PC-9 (cell line): ENCODE measurements at regions not wholly inside any gene's neighbourhood (a gene's known extent, or its start where the extent isn't known, plus 50 kb on each side); places are given as distances from the start of the nearest gene placed in this dataset.

Experiments used
- BruUV-seq: library from RNA; stranded (reverse); fragments of 400-500 nt; replicated peaks from 2 replicates; lab custom pipeline; 2021; lab: Mats Ljungman, UMichigan
- CTCF ChIA-PET: fragments of 300-600 bp; sonication (Branson Sonifier 250); formaldehyde crosslinking; loops from one replicate; lab custom pipeline; 2022; ENCODE audit warnings: antibody characterized with exemption; lab: Charles Lee
- POLR2A ChIA-PET: fragments of 300-600 bp; sonication (Branson Sonifier 250); formaldehyde crosslinking; loops from one replicate; lab custom pipeline; 2022; ENCODE audit warnings: antibody characterized with exemption; ENCODE audit not compliant: unreplicated experiment; lab: Charles Lee
- DNase-seq, 2 experiments: peaks; one replicate each; pipeline versions ENCODE4 v3.0.0 to v3.0.0-alpha.2; 2015 to 2022; ENCODE audit warnings: mixed read lengths in 1 of 2
- H2AFZ ChIP-seq: fragments of 200-600 bp; sonication (generic); 2 replicates; pipeline ENCODE4 v1.8.1; 2017; ENCODE audit warnings: antibody characterized with exemption
- H3F3A ChIP-seq: fragments of 200-600 bp; sonication (generic); 2 replicates; pipeline ENCODE4 v1.8.1; 2017; ENCODE audit warnings: antibody characterized with exemption, mild to moderate bottlenecking, low read depth; ENCODE audit not compliant: insufficient read depth
- H3K27ac ChIP-seq: fragments of 200-600 bp; sonication (generic); 2 replicates; pipeline ENCODE4 v1.6.1; 2016; ENCODE audit warnings: mixed run types
- H3K27me3 ChIP-seq: fragments of 200-600 bp; sonication (generic); 2 replicates; pipeline ENCODE4 v1.6.1; 2016; ENCODE audit warnings: low read depth, mixed run types; ENCODE audit not compliant: insufficient read depth
- H3K36me3 ChIP-seq: fragments of 200-600 bp; sonication (generic); 2 replicates; pipeline ENCODE4 v1.6.1; 2016; ENCODE audit warnings: low read depth, mixed run types
- H3K4me1 ChIP-seq: fragments of 200-600 bp; sonication (generic); replicated peaks from 2 replicates; pipeline ENCODE4 v1.6.1; 2016; ENCODE audit warnings: mixed run types; ENCODE audit not compliant: insufficient read depth
- H3K4me2 ChIP-seq: fragments of 200-600 bp; sonication (generic); 2 replicates; pipeline ENCODE4 v1.6.1; 2017; ENCODE audit warnings: mixed run types
- H3K4me3 ChIP-seq: fragments of 200-600 bp; sonication (generic); 2 replicates; pipeline ENCODE4 v1.6.1; 2016; ENCODE audit warnings: mixed run types
- H3K79me2 ChIP-seq: fragments of 200-600 bp; sonication (generic); 2 replicates; pipeline ENCODE4 v1.6.1; 2017; ENCODE audit warnings: low read depth, mixed run types
- H3K9me2 ChIP-seq: fragments of 200-600 bp; sonication (generic); 2 replicates; pipeline ENCODE4 v1.8.1; 2017; ENCODE audit warnings: mild to moderate bottlenecking; ENCODE audit not compliant: insufficient read depth
- H3K9me3 ChIP-seq: fragments of 200-600 bp; sonication (generic); 2 replicates; pipeline ENCODE4 v1.8.1; 2016; ENCODE audit warnings: low read depth; ENCODE audit not compliant: insufficient read depth
- H4K20me1 ChIP-seq: fragments of 200-600 bp; sonication (generic); 2 replicates; pipeline ENCODE4 v1.8.1; 2017; ENCODE audit not compliant: insufficient read depth
- CTCF ChIP-seq: fragments of 200-600 bp; sonication (generic); conservative IDR thresholded peaks from 2 replicates; pipeline ENCODE4 v1.6.1; 2017; ENCODE audit warnings: mixed run types, antibody characterized with exemption, mild to moderate bottlenecking, moderate library complexity
- EZH2 ChIP-seq: fragments of 200-600 bp; sonication (generic); IDR thresholded peaks from 2 replicates; pipeline ENCODE4 v1.8.0; 2017; ENCODE audit warnings: antibody characterized with exemption, low read depth
- intact Hi-C: fragments of 100-400 bp; cut with micrococcal nuclease; formaldehyde crosslinking; loops from one replicate; pipeline ENCODE4 v1.10.0; 2022; ENCODE audit not compliant: unreplicated experiment

- ChIA-PET CTCF (no interaction called here), POLR2A (no interaction called here)
- H3K9me2 ChIP-seq, result no peaks in the 10 kb centered on the region
- H3K9me3 ChIP-seq, result no peaks in the 10 kb centered on the region
- no peaks in the 10 kb centered on the region for H3K79me2 ChIP-seq
- TF ChIP-seq EZH2 (no peak), CTCF (no peak)
- no peaks in the 10 kb centered on the region for H3K36me3 ChIP-seq
- intact Hi-C loops, result no loop called here
- no peaks in the 10 kb centered on the region for H3F3A ChIP-seq
- H4K20me1 ChIP-seq, result no peaks in the 10 kb centered on the region
- BruUV-seq, result no TSS peak
- no peak overlapping the region for H3K4me2 ChIP-seq
- DNase-seq, result no peak
- H3K27ac ChIP-seq, result no peak overlapping the region
- H3K4me1 ChIP-seq, result no peaks in the 10 kb centered on the region
- no peak overlapping the region for H2AFZ ChIP-seq
- H3K4me3 ChIP-seq, result no peak overlapping the region
- no peaks in the 10 kb centered on the region for H3K27me3 ChIP-seq
Observed at GRCh38 chr9:106704056-106704615, 158.8 kb upstream of the ZNF462 start.

GRCh38 chr9:106707291-106707690 is 155.7 kb upstream of the ZNF462 start:
- Histone ChIP-seq H3F3A (no peaks in the 10 kb centered on the region), H3K27me3 (no peaks in the 10 kb centered on the region), H3K36me3 (no peaks in the 10 kb centered on the region), H3K9me3 (no peaks in the 10 kb centered on the region), H3K4me2 (no peak overlapping the region), H3K4me1 (no peaks in the 10 kb centered on the region), H2AFZ (no peak overlapping the region), H3K9me2 (no peaks in the 10 kb centered on the region), H3K4me3 (no peak overlapping the region), H3K79me2 (no peaks in the 10 kb centered on the region), H4K20me1 (no peaks in the 10 kb centered on the region), H3K27ac (no peak overlapping the region)
- no peak for DNase-seq
- POLR2A ChIA-PET, result no interaction called here
- no peak for TF ChIP-seq CTCF
- no peak for TF ChIP-seq EZH2
- no TSS peak for BruUV-seq
- intact Hi-C loops, result no loop called here
- CTCF ChIA-PET, result no interaction called here

- H3F3A ChIP-seq, result no peaks in the 10 kb centered on the region
- H3K4me1 ChIP-seq, result no peaks in the 10 kb centered on the region
- TF ChIP-seq CTCF, result no peak
- TF ChIP-seq EZH2, result no peak
- H3K36me3 ChIP-seq, result no peaks in the 10 kb centered on the region
- DNase-seq, result no peak
- H3K4me2 ChIP-seq, result no peak overlapping the region
- no TSS peak for BruUV-seq
- POLR2A ChIA-PET, result no interaction called here
- no peaks in the 10 kb centered on the region for H3K9me3 ChIP-seq
- no peaks in the 10 kb centered on the region for H3K79me2 ChIP-seq
- intact Hi-C loops, result no loop called here
- H4K20me1 ChIP-seq, result no peaks in the 10 kb centered on the region
- no peaks in the 10 kb centered on the region for H3K27me3 ChIP-seq
- CTCF ChIA-PET, result no interaction called here
- H3K4me3 ChIP-seq, result no peak overlapping the region
- no peak overlapping the region for H3K27ac ChIP-seq
- H3K9me2 ChIP-seq, result no peaks in the 10 kb centered on the region
- no peak overlapping the region for H2AFZ ChIP-seq
Observed at GRCh38 chr9:106707738-106708474, 155.1 kb upstream of the ZNF462 start.
